Ovary (tissue), 7 donors: ENCODE measurements at regions not wholly inside any gene's neighbourhood (a gene's known extent, or its start where the extent isn't known, plus 50 kb on each side); places are given as distances from the start of the nearest gene placed in this dataset.

Experiments used
- DNase-seq, 5 donors: peaks; one replicate each; pipeline ENCODE4 v3.0.0-alpha.2; 2019 to 2020
- H3K27ac ChIP-seq, 2 donors: fragments of 200-600 bp; one replicate each; pipeline versions ENCODE4 v1.5.1 to v1.8.0; 2019 to 2022
- H3K27me3 ChIP-seq: fragments of 200-600 bp; one replicate; pipeline ENCODE4 v1.8.0; 2022
- H3K36me3 ChIP-seq: fragments of 200-600 bp; sonication (generic); one replicate; pipeline ENCODE4 v1.5.1; 2019
- H3K4me1 ChIP-seq: one replicate; pipeline ENCODE4 v1.8.1; 2013; ENCODE audit warnings: mild to moderate bottlenecking, moderate library complexity; ENCODE audit not compliant: insufficient read depth
- H3K4me3 ChIP-seq: fragments of 200-600 bp; sonication (generic); one replicate; pipeline ENCODE4 v1.5.1; 2017
- H3K9me3 ChIP-seq, 2 donors: fragments of 200-600 bp in 1 of 2; sonication (generic) in 1 of 2; one replicate each; pipeline versions ENCODE4 v1.5.1 to v1.8.1; 2013 to 2019; ENCODE audit warnings: mild to moderate bottlenecking in 1 of 2, moderate library complexity in 1 of 2
- CTCF ChIP-seq, 3 donors: fragments of 450-650 bp in 2 of 3; fragments of 200-600 bp in 1 of 3; IDR thresholded peaks; one replicate each; pipeline versions ENCODE4 v1.5.1 to v1.8.0; 2016 to 2022; ENCODE audit warnings: antibody characterized with exemption in 3 of 3, mild to moderate bottlenecking in 1 of 3
- EP300 ChIP-seq: sonication (generic); formaldehyde crosslinking; IDR thresholded peaks from one replicate; pipeline ENCODE4 v1.6.1; 2017; ENCODE audit warnings: antibody characterized with exemption
- POLR2A ChIP-seq: fragments of 450-650 bp; IDR thresholded peaks from one replicate; pipeline ENCODE4 v1.6.1; 2017; ENCODE audit warnings: antibody characterized with exemption, mild to moderate bottlenecking, moderate library complexity
- WGBS, 3 donors: extraction: QIAGEN DNeasy Blood & Tissue Kit in 1 of 3; methylation state at CpG; one replicate each; pipeline versions ENCODE4 v1.1.5 to v1.1.7; 2013 to 2017; 5-methylcytosine and 5-hydroxymethylcytosine counted together
- intact Hi-C, 4 donors: fragments of 100-400 bp; cut with DNase I; formaldehyde crosslinking; loops; one replicate each; pipeline versions ENCODE4 v1.11.0 to v1.15.1; 2022 to 2023
- donor health status: DM: no; HTN: no; CAD: no; lungs with moderate emphysema.
- donor health status: DM: no; HTN: no; CAD: no.
- donor health status: Bipolar disorder and iron deficiency.
- donor health status: DM: no; HTN: no; CAD: no.
- donor health status: DM: yes; HTN: yes; CAD: no.

GRCh38 chr2:195119231-195119630, 537.8 kb upstream of the SLC39A10 start:
- H3K9me3 ChIP-seq, result no peaks in the 10 kb centered on the region
- no peak overlapping the region for H3K4me3 ChIP-seq
- H3K27ac ChIP-seq, result no peak overlapping the region
- no peaks in the 10 kb centered on the region for H3K27me3 ChIP-seq
- DNase-seq, result no peak
- no peaks in the 10 kb centered on the region for H3K36me3 ChIP-seq
- no peaks in the 10 kb centered on the region for H3K4me1 ChIP-seq
- intact Hi-C loops, result no loop called here
- TF ChIP-seq CTCF (IDR thresholded peaks at IDR 0.05), result no peak
- no peak for TF ChIP-seq POLR2A
- no peak for TF ChIP-seq EP300

GRCh38 chr2:195118276-195118675, 538.8 kb upstream of the SLC39A10 start:
- H3K36me3 ChIP-seq, result no peaks in the 10 kb centered on the region
- H3K27me3 ChIP-seq, result no peaks in the 10 kb centered on the region
- intact Hi-C loops, result no loop called here
- no peaks in the 10 kb centered on the region for H3K4me1 ChIP-seq
- no peak for DNase-seq
- H3K27ac ChIP-seq, result no peak overlapping the region
- no peak overlapping the region for H3K4me3 ChIP-seq
- WGBS, 3 donors, result 84 to 87% (median 86%) methylated on average over 3 of the region's 3 CpGs
- H3K9me3 ChIP-seq, result no peaks in the 10 kb centered on the region
- TF ChIP-seq POLR2A (no peak), EP300 (no peak), CTCF (IDR thresholded peaks at IDR 0.05) (no peak)

- H3K4me1 ChIP-seq, result no peaks in the 10 kb centered on the region
- intact Hi-C loops, result no loop called here
These were observed 540.0 kb upstream of the SLC39A10 start for GRCh38 chr2:195117011-195117410.

GRCh38 chr2:195115738-195116137, 541.3 kb upstream of the SLC39A10 start:
- no peak overlapping the region for H3K27ac ChIP-seq
- intact Hi-C loops, result no loop called here
- no peaks in the 10 kb centered on the region for H3K27me3 ChIP-seq
- H3K4me3 ChIP-seq, result no peak overlapping the region
- TF ChIP-seq POLR2A (no peak), CTCF (IDR thresholded peaks at IDR 0.05) (no peak), EP300 (no peak)
- no peaks in the 10 kb centered on the region for H3K9me3 ChIP-seq
- DNase-seq, result no peak
- 27 to 70% (median 36%) methylated on average over 2 of the region's 2 CpGs for WGBS, 3 donors
- no peaks in the 10 kb centered on the region for H3K4me1 ChIP-seq
- H3K36me3 ChIP-seq, result no peaks in the 10 kb centered on the region

More at GRCh38 chr2:195117011-195117410, 540.0 kb upstream of the SLC39A10 start:
- no peaks in the 10 kb centered on the region for H3K27me3 ChIP-seq
- H3K36me3 ChIP-seq, result no peaks in the 10 kb centered on the region
- H3K27ac ChIP-seq, result no peak overlapping the region
- TF ChIP-seq EP300 (no peak), CTCF (IDR thresholded peaks at IDR 0.05) (no peak), POLR2A (no peak)
- H3K9me3 ChIP-seq, result no peaks in the 10 kb centered on the region
- no peak for DNase-seq
- no peak overlapping the region for H3K4me3 ChIP-seq

GRCh38 chr2:195108182-195108581, 548.8 kb upstream of the SLC39A10 start:
- Histone ChIP-seq H3K4me1 (no peaks in the 10 kb centered on the region), H3K9me3 (no peaks in the 10 kb centered on the region), H3K36me3 (no peaks in the 10 kb centered on the region), H3K27me3 (no peaks in the 10 kb centered on the region), H3K4me3 (no peak overlapping the region), H3K27ac (no peak overlapping the region)
- intact Hi-C loops, result no loop called here
- TF ChIP-seq EP300 (no peak), CTCF (IDR thresholded peaks at IDR 0.05) (no peak), POLR2A (no peak)
- DNase-seq, result no peak
